ENCODE measurements at regions not wholly inside any gene's neighbourhood (a gene's known extent, or its start where the extent isn't known, plus 50 kb on each side); places are given as distances from the start of the nearest gene placed in this dataset.

DNA sequence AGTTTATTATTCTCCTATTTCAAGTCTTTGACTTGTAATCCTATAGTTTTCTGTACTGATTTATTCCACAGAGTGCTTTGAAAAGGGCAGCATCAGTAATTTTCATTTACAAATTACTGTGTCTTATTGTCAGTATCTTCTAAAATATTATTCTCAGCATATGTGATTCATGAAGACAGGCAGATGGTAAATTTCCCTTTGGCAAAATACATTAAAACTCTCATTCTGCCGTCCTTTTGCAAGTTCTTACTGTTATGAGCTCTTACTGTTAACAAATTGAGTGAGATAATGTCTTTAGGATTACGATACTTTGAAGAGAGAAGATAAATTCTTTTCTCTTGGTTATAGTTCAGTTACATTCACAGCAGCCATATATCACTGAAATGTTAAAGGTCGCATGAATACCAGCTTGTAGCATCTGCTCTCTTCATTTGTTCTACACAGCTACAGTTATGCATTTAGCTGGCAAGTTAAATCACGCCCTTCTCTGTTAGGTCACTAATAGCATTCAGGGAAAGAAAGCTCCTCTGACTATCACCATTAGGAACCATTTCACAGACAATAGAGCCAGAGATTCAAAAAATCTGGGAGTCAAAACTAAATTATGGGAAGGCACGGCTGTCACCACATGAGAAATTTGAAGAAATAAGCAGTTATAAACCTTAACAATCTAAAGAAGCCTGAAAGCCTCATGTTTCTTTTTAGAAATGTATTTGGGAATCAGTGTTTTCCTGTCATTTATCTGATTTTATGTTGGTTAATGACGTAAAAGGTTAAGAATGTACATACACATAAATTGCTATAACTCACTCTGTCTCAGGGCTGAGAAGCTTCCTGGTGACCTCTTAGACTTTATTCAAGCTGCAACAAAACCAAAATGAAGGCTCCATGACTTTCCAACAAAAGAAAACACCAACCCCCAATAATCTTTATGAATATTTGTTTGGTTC, 109.6 kb upstream of the SP4 start:
- H3K27me3 ChIP-seq (replicated peaks in 1 of 2; ENCODE audit: control insufficient read depth in 2 of 2, insufficient read depth in 2 of 2, low read length in 1 of 2) = no peaks in the 10 kb centered on the region
- DNase-seq (ENCODE audit: low read depth, low spot score) = no peak
- intact Hi-C loops (cut with micrococcal nuclease; ENCODE audit: unreplicated experiment) (no loop called here), in situ Hi-C loops (cut with MboI) (no loop called here)
- ChIA-PET POLR2A (interaction anchor here (0.5 kb wide), 1 partner anchor 88 kb away, joined by 5 read pairs; no protein-coding TSS in a partner anchor), SMC1A (ENCODE audit: uncharacterized antibody, unreplicated experiment) (interaction anchor here (0.8 to 1.5 kb wide), 7 partner anchors 11 to 210 kb away, joined by 3 to 6 read pairs (median 4); no protein-coding TSS in a partner anchor), CTCF (interaction anchor here (1.5 kb wide), 1 partner anchor 9 kb away, joined by 5 read pairs; no protein-coding TSS in a partner anchor), RAD21 (ENCODE audit: unreplicated experiment) (interaction anchor here (1.2 to 2.1 kb wide), 2 partner anchors 27 kb away, joined by 4 to 7 read pairs; no protein-coding TSS in a partner anchor)
- H3K9me3 ChIP-seq (replicated peaks; ENCODE audit: control insufficient read depth, insufficient read depth, low read length) = no peaks in the 10 kb centered on the region
- H3K4me3 ChIP-seq = no peak overlapping the region
- no peak for ATAC-seq
- H3K4me1 ChIP-seq (ENCODE audit: control insufficient read depth, insufficient read depth, low read length) = no peaks in the 10 kb centered on the region
- H2AFZ ChIP-seq (ENCODE audit: control insufficient read depth, low read depth, low read length) = no peak overlapping the region
- H3K9ac ChIP-seq (ENCODE audit: control insufficient read depth, insufficient read depth, low read length) = no peak overlapping the region
- H3K36me3 ChIP-seq (ENCODE audit: control insufficient read depth in 2 of 2, insufficient read depth in 2 of 2, low read length in 1 of 2) = no peaks in the 10 kb centered on the region
- no peak for FAIRE-seq
- no TSS peak for BruUV-seq (replicated peaks)
- H3K79me2 ChIP-seq (ENCODE audit: control insufficient read depth, insufficient read depth, low read length) = no peaks in the 10 kb centered on the region
- TF ChIP-seq CHD1 (IDR thresholded peaks at IDR 0.05; ENCODE audit: low read depth, low read length) (no peak), CREM (IDR thresholded peaks at IDR 0.05; ENCODE audit: low read depth) (no peak), CEBPB (IDR thresholded peaks at IDR 0.05; ENCODE audit: borderline replicate concordance in 1 of 2, low read depth in 2 of 2, low read length in 2 of 2) (no peak), SREBF2 (IDR thresholded peaks at IDR 0.05; ENCODE audit: low read length) (no peak), NBN (IDR thresholded peaks at IDR 0.05) (no peak), USF2 (IDR thresholded peaks at IDR 0.05; ENCODE audit: borderline replicate concordance, low read depth, low read length) (no peak), HDGF (IDR thresholded peaks at IDR 0.05) (no peak), ZNF384 (IDR thresholded peaks at IDR 0.05; ENCODE audit: borderline replicate concordance, low read depth, low read length) (no peak), CEBPZ (IDR thresholded peaks at IDR 0.05; ENCODE audit: low read depth, low read length) (no peak), IRF4 (IDR thresholded peaks at IDR 0.05; ENCODE audit: low read depth, low read length) (no peak), ZZZ3 (IDR thresholded peaks at IDR 0.05; ENCODE audit: control insufficient read depth, insufficient read length, low read depth) (no peak), CHD4 (IDR thresholded peaks at IDR 0.05) (no peak)
- WGBS (ENCODE audit: insufficient coverage, insufficient replicate concordance, low lambda C conversion rate, missing lambda C conversion rate) = 35% methylated on average over 6 of the region's 6 CpGs
- H3K4me2 ChIP-seq (ENCODE audit: control insufficient read depth, insufficient read depth) = no peak overlapping the region
- no peak overlapping the region for H3K27ac ChIP-seq (ENCODE audit: control insufficient read depth, insufficient read depth)
- no peaks in the 10 kb centered on the region for H4K20me1 ChIP-seq (ENCODE audit: control insufficient read depth, insufficient read depth)
